ENCODE measurements at regions not wholly inside any gene's neighbourhood (a gene's known extent, or its start where the extent isn't known, plus 50 kb on each side); places are given as distances from the start of the nearest gene placed in this dataset.

GRCh38 chr18:40423291-40423690 is 1531.7 kb upstream of the PIK3C3 start:
- TF ChIP-seq SIN3A (IDR thresholded peaks at IDR 0.05; ENCODE audit: borderline replicate concordance, insufficient read depth, low read length) (no peak), FOXP2 (optimal IDR thresholded peaks at IDR 0.05; ENCODE audit: borderline replicate concordance, extremely low read depth, extremely low read length, insufficient read depth) (no peak), TAF1 (IDR thresholded peaks at IDR 0.05; ENCODE audit: borderline replicate concordance, insufficient read depth, low read length) (no peak), REST (IDR thresholded peaks at IDR 0.05; ENCODE audit: insufficient read depth in 1 of 2, low read depth in 2 of 2, low read length in 2 of 2) (no peak)

- TF ChIP-seq TAF1 (IDR thresholded peaks at IDR 0.05; ENCODE audit: borderline replicate concordance, insufficient read depth, low read length) (no peak), SIN3A (IDR thresholded peaks at IDR 0.05; ENCODE audit: borderline replicate concordance, insufficient read depth, low read length) (no peak), POLR2AphosphoS5 (IDR thresholded peaks at IDR 0.05; ENCODE audit: low read depth, low read length) (no peak), REST (IDR thresholded peaks at IDR 0.05; ENCODE audit: insufficient read depth in 1 of 2, low read depth in 2 of 2, low read length in 2 of 2) (no peak), FOXP2 (optimal IDR thresholded peaks at IDR 0.05; ENCODE audit: borderline replicate concordance, extremely low read depth, extremely low read length, insufficient read depth) (no peak)
Measured at GRCh38 chr18:40420675-40421074, 1534.4 kb upstream of the PIK3C3 start.

- TF ChIP-seq SIN3A (IDR thresholded peaks at IDR 0.05; ENCODE audit: borderline replicate concordance, insufficient read depth, low read length) = no peak
- no peak for TF ChIP-seq FOXP2 (optimal IDR thresholded peaks at IDR 0.05; ENCODE audit: borderline replicate concordance, extremely low read depth, extremely low read length, insufficient read depth)
- no peak for TF ChIP-seq REST (IDR thresholded peaks at IDR 0.05; ENCODE audit: insufficient read depth in 1 of 2, low read depth in 2 of 2, low read length in 2 of 2)
- TF ChIP-seq POLR2AphosphoS5 (IDR thresholded peaks at IDR 0.05; ENCODE audit: low read depth, low read length) = no peak
- TF ChIP-seq TAF1 (IDR thresholded peaks at IDR 0.05; ENCODE audit: borderline replicate concordance, insufficient read depth, low read length) = no peak
Measured at GRCh38 chr18:40417501-40417900, 1537.5 kb upstream of the PIK3C3 start.

GRCh38 chr18:40415821-40416220 is 1539.2 kb upstream of the PIK3C3 start:
- TF ChIP-seq POLR2AphosphoS5 (IDR thresholded peaks at IDR 0.05; ENCODE audit: low read depth, low read length) (no peak), REST (IDR thresholded peaks at IDR 0.05; ENCODE audit: insufficient read depth in 1 of 2, low read depth in 2 of 2, low read length in 2 of 2) (no peak), SIN3A (IDR thresholded peaks at IDR 0.05; ENCODE audit: borderline replicate concordance, insufficient read depth, low read length) (no peak), FOXP2 (optimal IDR thresholded peaks at IDR 0.05; ENCODE audit: borderline replicate concordance, extremely low read depth, extremely low read length, insufficient read depth) (no peak), TAF1 (IDR thresholded peaks at IDR 0.05; ENCODE audit: borderline replicate concordance, insufficient read depth, low read length) (no peak)

All from PFSK-1 (cell line).